ENCODE measurements at regions not wholly inside any gene's neighbourhood (a gene's known extent, or its start where the extent isn't known, plus 50 kb on each side); places are given as distances from the start of the nearest gene placed in this dataset.

- DNase-seq, result no peak
- Histone ChIP-seq H3K27ac (ENCODE audit: insufficient read depth in 1 of 2, low read depth in 1 of 2, low read length in 2 of 2, poor library complexity in 1 of 2, severe bottlenecking in 2 of 2) (no peak overlapping the region), H3K36me3 (ENCODE audit: control insufficient read depth in 4 of 4, insufficient read depth in 4 of 4, low read length in 3 of 4) (no peaks in the 10 kb centered on the region), H3K4me3 (ENCODE audit: control insufficient read depth in 1 of 7, extremely low read depth in 1 of 7, insufficient read depth in 4 of 7, low read depth in 2 of 7, low read length in 6 of 7) (no peak overlapping the region), H3K4me1 (ENCODE audit: control extremely low read depth in 1 of 4, control insufficient read depth in 4 of 4, insufficient read depth in 4 of 4, low read length in 3 of 4) (no peaks in the 10 kb centered on the region), H3K9me3 (ENCODE audit: control extremely low read depth in 1 of 5, control insufficient read depth in 4 of 5, insufficient read depth in 2 of 5, low read depth in 1 of 5, low read length in 4 of 5) (no peaks in the 10 kb centered on the region), H3K27me3 (replicated peaks in 2 of 5; ENCODE audit: control insufficient read depth in 4 of 5, insufficient read depth in 5 of 5, low read length in 4 of 5) (no peaks in the 10 kb centered on the region)
- 93% methylated on average over 5 of the region's 5 CpGs for WGBS (ENCODE audit: insufficient coverage)
- ChIA-PET CTCF (no interaction called here), POLR2A (no interaction called here)
Measured at GRCh38 chr11:110830747-110831146, 118.5 kb upstream of the ARHGAP20 start.

DNA sequence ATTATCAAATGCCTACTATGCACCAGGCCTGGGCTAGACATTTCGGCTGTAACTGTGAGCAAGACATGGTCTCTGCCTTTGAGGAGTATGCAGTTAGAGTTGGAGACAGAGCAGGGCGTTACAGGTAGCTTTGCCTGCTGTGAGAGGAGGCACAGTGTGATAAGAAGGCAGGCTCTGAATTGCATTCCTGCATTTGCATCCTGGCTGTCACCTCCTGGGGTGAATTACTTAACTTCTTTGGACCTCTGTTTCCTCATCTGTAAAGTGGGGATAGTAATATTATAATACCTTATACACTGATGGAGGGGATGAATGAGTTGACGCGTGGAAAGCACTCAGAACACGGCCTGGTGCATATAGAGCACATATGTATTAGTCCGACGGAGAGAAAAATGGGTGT lies 118.1 kb upstream of the ARHGAP20 start:
- ChIA-PET POLR2A (no interaction called here), CTCF (interaction anchor here (1.3 kb wide), 1 partner anchor 12 kb away, joined by 6 read pairs; no protein-coding TSS in a partner anchor)
- WGBS (ENCODE audit: insufficient coverage), result 87% methylated on average over 7 of the region's 7 CpGs

DNA sequence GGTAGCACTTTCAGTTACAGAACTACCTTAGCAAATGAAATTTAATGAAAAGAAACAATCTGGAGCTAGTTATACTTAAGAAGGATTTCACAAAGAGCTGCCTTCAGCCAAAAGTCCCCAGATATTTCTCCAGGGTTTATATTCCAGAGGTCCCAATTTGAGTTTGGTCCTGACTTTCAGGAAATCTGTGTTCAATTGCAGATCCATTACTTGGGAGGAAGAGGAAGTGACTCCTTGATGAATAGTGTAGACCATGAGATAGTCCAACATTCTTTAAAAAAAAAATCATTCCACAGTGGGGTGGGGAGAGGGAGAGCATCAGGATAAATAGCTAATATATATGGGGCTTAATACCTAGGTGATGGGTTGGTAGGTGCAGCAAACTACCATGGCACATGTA lies 117.6 kb upstream of the ARHGAP20 start:
- Histone ChIP-seq H3K27ac (ENCODE audit: insufficient read depth in 1 of 2, low read depth in 1 of 2, low read length in 2 of 2, poor library complexity in 1 of 2, severe bottlenecking in 2 of 2) (no peak overlapping the region), H3K36me3 (ENCODE audit: control insufficient read depth in 4 of 4, insufficient read depth in 4 of 4, low read length in 3 of 4) (no peaks in the 10 kb centered on the region), H3K27me3 (replicated peaks in 2 of 5; ENCODE audit: control insufficient read depth in 4 of 5, insufficient read depth in 5 of 5, low read length in 4 of 5) (no peaks in the 10 kb centered on the region), H3K4me1 (ENCODE audit: control extremely low read depth in 1 of 4, control insufficient read depth in 4 of 4, insufficient read depth in 4 of 4, low read length in 3 of 4) (no peaks in the 10 kb centered on the region), H3K9me3 (ENCODE audit: control extremely low read depth in 1 of 5, control insufficient read depth in 4 of 5, insufficient read depth in 2 of 5, low read depth in 1 of 5, low read length in 4 of 5) (no peaks in the 10 kb centered on the region), H3K4me3 (ENCODE audit: control insufficient read depth in 1 of 7, extremely low read depth in 1 of 7, insufficient read depth in 4 of 7, low read depth in 2 of 7, low read length in 6 of 7) (no peak overlapping the region)
- POLR2A ChIA-PET, result no interaction called here
- CTCF ChIA-PET, result interaction anchor here (1.3 kb wide), 1 partner anchor 12 kb away, joined by 6 read pairs; no protein-coding TSS in a partner anchor
- no peak for DNase-seq

More for the DNA sequence above, 118.1 kb upstream of the ARHGAP20 start:
- Histone ChIP-seq H3K36me3 (ENCODE audit: control insufficient read depth in 4 of 4, insufficient read depth in 4 of 4, low read length in 3 of 4) (no peaks in the 10 kb centered on the region), H3K27ac (ENCODE audit: insufficient read depth in 1 of 2, low read depth in 1 of 2, low read length in 2 of 2, poor library complexity in 1 of 2, severe bottlenecking in 2 of 2) (no peak overlapping the region), H3K4me1 (ENCODE audit: control extremely low read depth in 1 of 4, control insufficient read depth in 4 of 4, insufficient read depth in 4 of 4, low read length in 3 of 4) (no peaks in the 10 kb centered on the region), H3K27me3 (replicated peaks in 2 of 5; ENCODE audit: control insufficient read depth in 4 of 5, insufficient read depth in 5 of 5, low read length in 4 of 5) (no peaks in the 10 kb centered on the region), H3K9me3 (ENCODE audit: control extremely low read depth in 1 of 5, control insufficient read depth in 4 of 5, insufficient read depth in 2 of 5, low read depth in 1 of 5, low read length in 4 of 5) (no peaks in the 10 kb centered on the region), H3K4me3 (ENCODE audit: control insufficient read depth in 1 of 7, extremely low read depth in 1 of 7, insufficient read depth in 4 of 7, low read depth in 2 of 7, low read length in 6 of 7) (no peak overlapping the region)
- DNase-seq, result no peak

DNA sequence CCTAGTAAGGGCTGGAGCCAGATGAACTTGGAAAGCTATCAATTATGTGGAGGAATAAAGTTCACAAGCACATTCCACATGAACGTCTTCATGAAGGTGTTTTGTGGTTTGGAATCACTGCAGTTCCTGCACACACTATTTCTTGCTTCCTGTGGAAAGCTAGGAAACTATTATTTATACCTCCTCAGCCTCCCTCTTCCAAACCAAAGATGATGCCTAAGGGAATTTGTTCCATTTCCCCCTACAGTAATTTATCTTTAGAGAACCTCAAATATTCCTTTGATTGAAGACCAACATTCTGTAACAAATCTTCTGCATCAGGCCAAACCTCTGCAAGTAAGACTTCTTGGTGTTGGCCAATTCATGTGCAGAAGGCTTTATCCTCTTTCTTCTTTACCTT lies 115.8 kb upstream of the ARHGAP20 start:
- no CpG with 5 or more reads among the region's 1 CpG for WGBS (ENCODE audit: insufficient coverage)
- H3K4me1 ChIP-seq (ENCODE audit: control extremely low read depth in 1 of 4, control insufficient read depth in 4 of 4, insufficient read depth in 4 of 4, low read length in 3 of 4), result no peaks in the 10 kb centered on the region
- DNase-seq, result no peak
- H3K27ac ChIP-seq (ENCODE audit: insufficient read depth in 1 of 2, low read depth in 1 of 2, low read length in 2 of 2, poor library complexity in 1 of 2, severe bottlenecking in 2 of 2), result no peak overlapping the region
- CTCF ChIA-PET, result no interaction called here
- H3K36me3 ChIP-seq (ENCODE audit: control insufficient read depth in 4 of 4, insufficient read depth in 4 of 4, low read length in 3 of 4), result no peaks in the 10 kb centered on the region
- H3K4me3 ChIP-seq (ENCODE audit: control insufficient read depth in 1 of 7, extremely low read depth in 1 of 7, insufficient read depth in 4 of 7, low read depth in 2 of 7, low read length in 6 of 7), result no peak overlapping the region
- no peaks in the 10 kb centered on the region for H3K27me3 ChIP-seq (replicated peaks in 2 of 5; ENCODE audit: control insufficient read depth in 4 of 5, insufficient read depth in 5 of 5, low read length in 4 of 5)
- POLR2A ChIA-PET, result no interaction called here
- no peaks in the 10 kb centered on the region for H3K9me3 ChIP-seq (ENCODE audit: control extremely low read depth in 1 of 5, control insufficient read depth in 4 of 5, insufficient read depth in 2 of 5, low read depth in 1 of 5, low read length in 4 of 5)

DNA sequence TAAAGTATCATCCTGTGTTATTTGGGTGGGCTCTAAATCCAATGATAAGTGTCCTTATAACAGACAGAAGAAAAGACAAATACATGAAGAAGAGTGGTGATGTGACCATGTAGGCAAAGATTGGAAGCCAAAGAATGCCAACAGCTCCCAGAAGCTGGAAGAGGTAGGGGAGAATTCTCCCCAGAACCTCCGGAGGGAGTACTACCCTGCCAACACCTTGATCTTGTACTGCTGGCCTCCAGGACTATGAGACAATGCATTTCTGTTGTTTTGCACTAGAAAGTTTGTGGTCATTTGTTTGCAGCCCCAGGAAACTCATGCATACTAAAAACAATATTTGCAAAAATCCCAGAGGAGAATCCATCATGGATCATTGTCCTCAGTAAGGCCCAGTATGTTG lies 115.0 kb upstream of the ARHGAP20 start:
- DNase-seq, result no peak
- no peak overlapping the region for H3K27ac ChIP-seq (ENCODE audit: insufficient read depth in 1 of 2, low read depth in 1 of 2, low read length in 2 of 2, poor library complexity in 1 of 2, severe bottlenecking in 2 of 2)
- ChIA-PET POLR2A (no interaction called here), CTCF (no interaction called here)
- no peaks in the 10 kb centered on the region for H3K9me3 ChIP-seq (ENCODE audit: control extremely low read depth in 1 of 5, control insufficient read depth in 4 of 5, insufficient read depth in 2 of 5, low read depth in 1 of 5, low read length in 4 of 5)
- no peaks in the 10 kb centered on the region for H3K4me1 ChIP-seq (ENCODE audit: control extremely low read depth in 1 of 4, control insufficient read depth in 4 of 4, insufficient read depth in 4 of 4, low read length in 3 of 4)
- H3K4me3 ChIP-seq (ENCODE audit: control insufficient read depth in 1 of 7, extremely low read depth in 1 of 7, insufficient read depth in 4 of 7, low read depth in 2 of 7, low read length in 6 of 7), result no peak overlapping the region
- H3K36me3 ChIP-seq (ENCODE audit: control insufficient read depth in 4 of 4, insufficient read depth in 4 of 4, low read length in 3 of 4), result no peaks in the 10 kb centered on the region
- no CpG with 5 or more reads among the region's 1 CpG for WGBS (ENCODE audit: insufficient coverage)
- H3K27me3 ChIP-seq (replicated peaks in 2 of 5; ENCODE audit: control insufficient read depth in 4 of 5, insufficient read depth in 5 of 5, low read length in 4 of 5), result no peaks in the 10 kb centered on the region

- Histone ChIP-seq H3K36me3 (ENCODE audit: control insufficient read depth in 4 of 4, insufficient read depth in 4 of 4, low read length in 3 of 4) (no peaks in the 10 kb centered on the region), H3K27me3 (replicated peaks in 2 of 5; ENCODE audit: control insufficient read depth in 4 of 5, insufficient read depth in 5 of 5, low read length in 4 of 5) (no peaks in the 10 kb centered on the region), H3K4me3 (ENCODE audit: control insufficient read depth in 1 of 7, extremely low read depth in 1 of 7, insufficient read depth in 4 of 7, low read depth in 2 of 7, low read length in 6 of 7) (no peak overlapping the region), H3K4me1 (ENCODE audit: control extremely low read depth in 1 of 4, control insufficient read depth in 4 of 4, insufficient read depth in 4 of 4, low read length in 3 of 4) (no peaks in the 10 kb centered on the region), H3K9me3 (ENCODE audit: control extremely low read depth in 1 of 5, control insufficient read depth in 4 of 5, insufficient read depth in 2 of 5, low read depth in 1 of 5, low read length in 4 of 5) (no peaks in the 10 kb centered on the region), H3K27ac (ENCODE audit: insufficient read depth in 1 of 2, low read depth in 1 of 2, low read length in 2 of 2, poor library complexity in 1 of 2, severe bottlenecking in 2 of 2) (no peak overlapping the region)
- WGBS (ENCODE audit: insufficient coverage), result 100% methylated on average over 1 of the region's 3 CpGs
- POLR2A ChIA-PET, result no interaction called here
- CTCF ChIA-PET, result no interaction called here
- DNase-seq, result no peak
Measured at GRCh38 chr11:110824912-110825620, 112.8 kb upstream of the ARHGAP20 start.

DNA sequence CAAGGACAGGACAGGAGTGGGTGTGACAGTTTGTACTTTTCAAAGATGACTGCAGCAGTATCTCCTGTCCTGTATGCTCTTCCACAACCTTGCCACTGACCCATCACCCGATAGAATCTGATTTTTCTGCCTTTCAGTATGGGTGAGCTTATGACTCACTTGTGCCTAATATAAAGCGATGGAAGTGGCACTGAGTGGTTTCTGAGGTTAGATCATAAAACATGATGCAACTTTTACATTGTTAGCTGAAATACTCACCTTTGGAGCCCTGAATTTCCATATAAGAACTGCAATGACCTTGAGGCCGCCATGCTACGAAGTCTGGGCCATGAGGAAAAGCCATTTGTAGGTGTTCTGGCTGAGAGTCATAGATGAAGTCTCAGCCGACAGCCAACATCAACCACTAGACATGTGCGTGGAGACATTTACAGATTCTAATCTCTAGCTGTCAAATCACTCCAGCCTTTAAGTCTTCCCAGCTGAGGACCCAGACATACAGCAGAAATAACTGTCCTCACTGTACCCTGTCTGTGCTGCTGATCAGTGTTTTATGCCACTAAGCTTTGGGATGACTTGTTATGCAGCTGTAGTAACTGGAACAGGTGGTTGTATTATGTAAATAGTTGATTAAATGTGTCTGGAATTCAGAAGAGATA lies 105.9 kb upstream of the ARHGAP20 start:
- H3K9me3 ChIP-seq (ENCODE audit: control extremely low read depth in 1 of 5, control insufficient read depth in 4 of 5, insufficient read depth in 2 of 5, low read depth in 1 of 5, low read length in 4 of 5), result peaks cover 0 to 3% (median 0%) of the 10 kb centered on the region in 5 experiments
- ChIA-PET CTCF (interaction anchor here (1.8 kb wide), 1 partner anchor 11 kb away, joined by 6 read pairs; no protein-coding TSS in a partner anchor), POLR2A (no interaction called here)
- H3K27ac ChIP-seq (ENCODE audit: insufficient read depth in 1 of 2, low read depth in 1 of 2, low read length in 2 of 2, poor library complexity in 1 of 2, severe bottlenecking in 2 of 2), result no peak overlapping the region
- no peak overlapping the region for H3K4me3 ChIP-seq (ENCODE audit: control insufficient read depth in 1 of 7, extremely low read depth in 1 of 7, insufficient read depth in 4 of 7, low read depth in 2 of 7, low read length in 6 of 7)
- no peaks in the 10 kb centered on the region for H3K4me1 ChIP-seq (ENCODE audit: control extremely low read depth in 1 of 4, control insufficient read depth in 4 of 4, insufficient read depth in 4 of 4, low read length in 3 of 4)
- DNase-seq, result peak in 2 of 3 donors; percentile 60 to 75
- no peaks in the 10 kb centered on the region for H3K27me3 ChIP-seq (replicated peaks in 2 of 5; ENCODE audit: control insufficient read depth in 4 of 5, insufficient read depth in 5 of 5, low read length in 4 of 5)
- WGBS (ENCODE audit: insufficient coverage), result 85% methylated on average over 4 of the region's 6 CpGs
- no peaks in the 10 kb centered on the region for H3K36me3 ChIP-seq (ENCODE audit: control insufficient read depth in 4 of 4, insufficient read depth in 4 of 4, low read length in 3 of 4)
